ENCODE measurements at regions not wholly inside any gene's neighbourhood (a gene's known extent, or its start where the extent isn't known, plus 50 kb on each side); places are given as distances from the start of the nearest gene placed in this dataset.

GRCh38 chr10:35706959-35707358 is 64.9 kb upstream of the FZD8 start:
- no peak for DNase-seq

- DNase-seq: no peak
Observed at GRCh38 chr10:35705671-35706070, 63.6 kb upstream of the FZD8 start.

- no peak for DNase-seq
Observed at GRCh38 chr10:35705051-35705450, 63.0 kb upstream of the FZD8 start.

GRCh38 chr10:35704401-35704800 is 62.3 kb upstream of the FZD8 start:
- DNase-seq: no peak

GRCh38 chr10:35700487-35700882 is 58.4 kb upstream of the FZD8 start:
- no peak for DNase-seq

- no peak for DNase-seq
Observed at GRCh38 chr10:35699848-35700486, 57.9 kb upstream of the FZD8 start.

GRCh38 chr10:35696392-35697287 is 54.5 kb upstream of the FZD8 start:
- DNase-seq: no peak

GRCh38 chr10:35693800-35694199 is 51.7 kb upstream of the FZD8 start:
- DNase-seq: no peak
